ENCODE measurements at regions not wholly inside any gene's neighbourhood (a gene's known extent, or its start where the extent isn't known, plus 50 kb on each side); places are given as distances from the start of the nearest gene placed in this dataset.

GRCh38 chr2:65564299-65564698, 131.9 kb upstream of the SPRED2 start:
- ChIA-PET POLR2A (no interaction called here), CTCF (no interaction called here)
- TF ChIP-seq, protein P1, sequence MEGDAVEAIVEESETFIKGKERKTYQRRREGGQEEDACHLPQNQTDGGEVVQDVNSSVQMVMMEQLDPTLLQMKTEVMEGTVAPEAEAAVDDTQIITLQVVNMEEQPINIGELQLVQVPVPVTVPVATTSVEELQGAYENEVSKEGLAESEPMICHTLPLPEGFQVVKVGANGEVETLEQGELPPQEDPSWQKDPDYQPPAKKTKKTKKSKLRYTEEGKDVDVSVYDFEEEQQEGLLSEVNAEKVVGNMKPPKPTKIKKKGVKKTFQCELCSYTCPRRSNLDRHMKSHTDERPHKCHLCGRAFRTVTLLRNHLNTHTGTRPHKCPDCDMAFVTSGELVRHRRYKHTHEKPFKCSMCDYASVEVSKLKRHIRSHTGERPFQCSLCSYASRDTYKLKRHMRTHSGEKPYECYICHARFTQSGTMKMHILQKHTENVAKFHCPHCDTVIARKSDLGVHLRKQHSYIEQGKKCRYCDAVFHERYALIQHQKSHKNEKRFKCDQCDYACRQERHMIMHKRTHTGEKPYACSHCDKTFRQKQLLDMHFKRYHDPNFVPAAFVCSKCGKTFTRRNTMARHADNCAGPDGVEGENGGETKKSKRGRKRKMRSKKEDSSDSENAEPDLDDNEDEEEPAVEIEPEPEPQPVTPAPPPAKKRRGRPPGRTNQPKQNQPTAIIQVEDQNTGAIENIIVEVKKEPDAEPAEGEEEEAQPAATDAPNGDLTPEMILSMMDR (IDR thresholded peaks at IDR 0.05): no peak
- TF ChIP-seq POLR2AphosphoS5 (IDR thresholded peaks at IDR 0.05; ENCODE audit: low read depth, low read length) (no peak), TCF7L2 (IDR thresholded peaks at IDR 0.05; ENCODE audit: low read depth, low read length) (no peak), SIN3A (IDR thresholded peaks at IDR 0.05; ENCODE audit: borderline replicate concordance, insufficient read depth, low read depth, low read length) (no peak)
- TF ChIP-seq, protein P2, sequence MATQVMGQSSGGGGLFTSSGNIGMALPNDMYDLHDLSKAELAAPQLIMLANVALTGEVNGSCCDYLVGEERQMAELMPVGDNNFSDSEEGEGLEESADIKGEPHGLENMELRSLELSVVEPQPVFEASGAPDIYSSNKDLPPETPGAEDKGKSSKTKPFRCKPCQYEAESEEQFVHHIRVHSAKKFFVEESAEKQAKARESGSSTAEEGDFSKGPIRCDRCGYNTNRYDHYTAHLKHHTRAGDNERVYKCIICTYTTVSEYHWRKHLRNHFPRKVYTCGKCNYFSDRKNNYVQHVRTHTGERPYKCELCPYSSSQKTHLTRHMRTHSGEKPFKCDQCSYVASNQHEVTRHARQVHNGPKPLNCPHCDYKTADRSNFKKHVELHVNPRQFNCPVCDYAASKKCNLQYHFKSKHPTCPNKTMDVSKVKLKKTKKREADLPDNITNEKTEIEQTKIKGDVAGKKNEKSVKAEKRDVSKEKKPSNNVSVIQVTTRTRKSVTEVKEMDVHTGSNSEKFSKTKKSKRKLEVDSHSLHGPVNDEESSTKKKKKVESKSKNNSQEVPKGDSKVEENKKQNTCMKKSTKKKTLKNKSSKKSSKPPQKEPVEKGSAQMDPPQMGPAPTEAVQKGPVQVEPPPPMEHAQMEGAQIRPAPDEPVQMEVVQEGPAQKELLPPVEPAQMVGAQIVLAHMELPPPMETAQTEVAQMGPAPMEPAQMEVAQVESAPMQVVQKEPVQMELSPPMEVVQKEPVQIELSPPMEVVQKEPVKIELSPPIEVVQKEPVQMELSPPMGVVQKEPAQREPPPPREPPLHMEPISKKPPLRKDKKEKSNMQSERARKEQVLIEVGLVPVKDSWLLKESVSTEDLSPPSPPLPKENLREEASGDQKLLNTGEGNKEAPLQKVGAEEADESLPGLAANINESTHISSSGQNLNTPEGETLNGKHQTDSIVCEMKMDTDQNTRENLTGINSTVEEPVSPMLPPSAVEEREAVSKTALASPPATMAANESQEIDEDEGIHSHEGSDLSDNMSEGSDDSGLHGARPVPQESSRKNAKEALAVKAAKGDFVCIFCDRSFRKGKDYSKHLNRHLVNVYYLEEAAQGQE (IDR thresholded peaks at IDR 0.05; ENCODE audit: insufficient read depth in 1 of 2, low read depth in 2 of 2, low read length in 1 of 2): no peak
- Histone ChIP-seq H3K27ac (ENCODE audit: low read length) (no peak overlapping the region), H3K27me3 (ENCODE audit: control insufficient read depth, insufficient read depth, low read length) (no peaks in the 10 kb centered on the region), H3K36me3 (ENCODE audit: control insufficient read depth, insufficient read depth, low read length) (no peaks in the 10 kb centered on the region), H3K4me3 (ENCODE audit: low read depth in 2 of 2, low read length in 2 of 2) (no peak overlapping the region), H3K9me3 (ENCODE audit: control insufficient read depth, insufficient read depth, low read depth, low read length) (no peaks in the 10 kb centered on the region), H3K4me1 (ENCODE audit: control insufficient read depth, insufficient read depth, low read length) (no peaks in the 10 kb centered on the region)
- BruUV-seq (replicated peaks): no TSS peak
- in situ Hi-C loops (cut with HindIII; ENCODE audit: low pct_unique_long_range_greater_than_20kb, low sequenced_read_pairs): no loop called here
- no peak for ATAC-seq
- intact Hi-C loops (cut with micrococcal nuclease; ENCODE audit: unreplicated experiment): no loop called here
- DNase-seq (ENCODE audit: low read depth, low spot score): no peak

DNA sequence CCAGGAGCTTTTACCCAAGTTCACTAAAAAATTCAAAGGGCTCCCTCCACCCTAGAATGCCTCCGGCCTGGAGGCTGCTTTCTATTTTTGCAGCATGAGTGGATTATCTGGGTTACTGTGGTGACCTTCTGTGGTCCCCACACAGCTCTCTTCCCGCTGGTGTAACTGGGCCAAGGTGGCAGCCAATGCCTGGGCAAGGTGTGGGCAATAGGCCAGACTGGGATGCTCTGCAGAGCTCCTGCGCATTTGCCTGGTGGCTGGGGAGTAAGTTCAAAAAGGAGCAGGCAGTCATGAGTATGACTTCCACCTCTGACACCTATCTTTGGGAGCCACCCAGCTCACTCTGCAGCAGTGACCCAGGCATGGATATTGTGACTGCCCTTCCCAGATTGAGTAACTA, 130.5 kb upstream of the SPRED2 start:
- no peaks in the 10 kb centered on the region for H3K36me3 ChIP-seq (ENCODE audit: control insufficient read depth, insufficient read depth, low read length)
- no peak overlapping the region for H3K27ac ChIP-seq (ENCODE audit: low read length)
- H3K4me3 ChIP-seq (ENCODE audit: low read depth in 2 of 2, low read length in 2 of 2): no peak overlapping the region
- ChIA-PET POLR2A (interaction anchor here (0.5 kb wide), 1 partner anchor 332 kb away, joined by 3 read pairs; no protein-coding TSS in a partner anchor), CTCF (no interaction called here)
- no peaks in the 10 kb centered on the region for H3K9me3 ChIP-seq (ENCODE audit: control insufficient read depth, insufficient read depth, low read depth, low read length)
- ATAC-seq (no peak), DNase-seq (ENCODE audit: low read depth, low spot score) (no peak)
- BruUV-seq (replicated peaks): no TSS peak
- no peaks in the 10 kb centered on the region for H3K27me3 ChIP-seq (ENCODE audit: control insufficient read depth, insufficient read depth, low read length)
- in situ Hi-C loops (cut with HindIII; ENCODE audit: low pct_unique_long_range_greater_than_20kb, low sequenced_read_pairs) (no loop called here), intact Hi-C loops (cut with micrococcal nuclease; ENCODE audit: unreplicated experiment) (no loop called here)
- H3K4me1 ChIP-seq (ENCODE audit: control insufficient read depth, insufficient read depth, low read length): no peaks in the 10 kb centered on the region
- TF ChIP-seq, protein P2 (IDR thresholded peaks at IDR 0.05; ENCODE audit: insufficient read depth in 1 of 2, low read depth in 2 of 2, low read length in 1 of 2): no peak
- TF ChIP-seq, protein P1 (IDR thresholded peaks at IDR 0.05): no peak
- no peak for TF ChIP-seq SIN3A (IDR thresholded peaks at IDR 0.05; ENCODE audit: borderline replicate concordance, insufficient read depth, low read depth, low read length)
- no peak for TF ChIP-seq POLR2AphosphoS5 (IDR thresholded peaks at IDR 0.05; ENCODE audit: low read depth, low read length)
- TF ChIP-seq TCF7L2 (IDR thresholded peaks at IDR 0.05; ENCODE audit: low read depth, low read length): no peak

Data from Panc1 (cell line).